BLaER1 treated with 17β-estradiol and CSF1 and Interleukin-3, amounts not matched to agents 10 nM and 100 nM (cell line): ENCODE measurements at regions not wholly inside any gene's neighbourhood (a gene's known extent, or its start where the extent isn't known, plus 50 kb on each side); places are given as distances from the start of the nearest gene placed in this dataset.

Source experiments
- H3K27ac ChIP-seq, 11 experiments: shearing (Covaris generic); formaldehyde crosslinking; 2 replicates each; pipeline ENCODE4 v1.8.1; 2022
- H3K27me3 ChIP-seq, 11 experiments: shearing (Covaris generic); formaldehyde crosslinking; 2 replicates each; pipeline ENCODE4 v1.8.1; 2022
- H3K36me3 ChIP-seq, 11 experiments: shearing (Covaris generic); formaldehyde crosslinking; 2 replicates each; pipeline ENCODE4 v1.8.1; 2022
- H3K4me1 ChIP-seq, 10 experiments: shearing (Covaris generic); formaldehyde crosslinking; 2 replicates each; pipeline ENCODE4 v1.8.1; 2022
- H3K4me2 ChIP-seq, 11 experiments: shearing (Covaris generic); formaldehyde crosslinking; 2 replicates each; pipeline ENCODE4 v1.8.1; 2022
- H3K4me3 ChIP-seq, 10 experiments: shearing (Covaris generic); formaldehyde crosslinking; 2 replicates each; pipeline ENCODE4 v1.8.1; 2022
- H3K9ac ChIP-seq, 11 experiments: shearing (Covaris generic); formaldehyde crosslinking; 2 replicates each; pipeline ENCODE4 v1.8.1; 2022
- H3K9me3 ChIP-seq, 11 experiments: shearing (Covaris generic); formaldehyde crosslinking; replicated peaks in 1 of 11; 2 replicates each; pipeline ENCODE4 v1.8.1; 2022
- H4K20me1 ChIP-seq, 11 experiments: shearing (Covaris generic); formaldehyde crosslinking; 2 replicates each; pipeline ENCODE4 v1.8.1; 2022
- Cebpa-rat ChIP-seq, 11 experiments: shearing (Covaris generic); IDR thresholded peaks; 2 replicates each; pipeline ENCODE4 v1.8.1; 2022

DNA sequence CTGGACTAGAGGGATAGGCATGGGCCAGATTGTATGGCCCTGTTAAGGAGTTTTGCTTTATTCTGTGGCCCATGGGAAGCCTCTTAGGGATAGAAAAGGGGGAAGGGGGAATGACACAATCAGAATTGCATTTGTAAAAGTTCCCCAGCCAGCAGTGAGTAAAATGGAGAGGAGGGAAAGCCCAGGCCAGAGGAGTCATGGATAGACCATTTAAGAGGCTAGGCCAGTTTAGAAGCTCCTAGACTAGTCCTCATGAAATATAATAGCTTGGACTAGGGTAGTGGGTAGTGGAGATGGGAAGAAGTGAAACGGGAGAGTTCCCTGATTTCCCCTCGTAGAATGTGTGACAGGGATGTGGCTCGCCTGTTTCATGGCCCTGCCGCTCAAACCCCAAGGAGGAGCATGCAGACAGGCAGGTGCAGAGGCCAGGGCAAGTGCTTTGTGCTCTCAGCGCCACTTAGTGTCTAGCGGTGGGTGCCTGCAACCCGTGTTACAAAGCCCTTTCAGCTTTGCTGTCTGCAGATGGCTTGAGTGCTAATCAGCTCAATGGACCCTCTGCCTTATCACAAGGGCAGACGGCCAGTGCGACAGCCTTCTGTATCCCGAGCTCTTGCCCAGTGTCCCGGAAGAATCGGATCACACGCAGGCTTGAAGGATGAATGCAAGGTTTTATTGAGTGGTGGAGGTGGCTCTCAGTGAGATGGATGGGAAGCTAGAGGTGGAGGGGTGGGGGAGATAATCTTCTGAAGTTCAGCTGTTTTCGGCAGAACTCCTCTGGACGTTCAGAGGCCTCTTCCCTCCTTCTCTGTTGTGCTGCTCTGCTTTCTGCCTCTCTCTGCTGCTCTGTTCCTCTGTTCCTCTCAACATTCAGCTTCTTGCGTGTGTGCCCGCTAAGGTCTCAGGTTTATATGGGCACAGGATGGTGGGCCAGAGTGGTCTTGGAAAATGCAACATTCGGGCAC is 141.1 kb downstream of the CEP57L1 start:
- Histone ChIP-seq H3K27me3 (no peaks in the 10 kb centered on the region), H3K4me2 (peak overlapping the region in 8 of 11 experiments; percentile 4 to 79 (median 46); a peak in 13 of 22 replicates)
- TF ChIP-seq Cebpa-rat (IDR thresholded peaks at IDR 0.05) = no peak

DNA sequence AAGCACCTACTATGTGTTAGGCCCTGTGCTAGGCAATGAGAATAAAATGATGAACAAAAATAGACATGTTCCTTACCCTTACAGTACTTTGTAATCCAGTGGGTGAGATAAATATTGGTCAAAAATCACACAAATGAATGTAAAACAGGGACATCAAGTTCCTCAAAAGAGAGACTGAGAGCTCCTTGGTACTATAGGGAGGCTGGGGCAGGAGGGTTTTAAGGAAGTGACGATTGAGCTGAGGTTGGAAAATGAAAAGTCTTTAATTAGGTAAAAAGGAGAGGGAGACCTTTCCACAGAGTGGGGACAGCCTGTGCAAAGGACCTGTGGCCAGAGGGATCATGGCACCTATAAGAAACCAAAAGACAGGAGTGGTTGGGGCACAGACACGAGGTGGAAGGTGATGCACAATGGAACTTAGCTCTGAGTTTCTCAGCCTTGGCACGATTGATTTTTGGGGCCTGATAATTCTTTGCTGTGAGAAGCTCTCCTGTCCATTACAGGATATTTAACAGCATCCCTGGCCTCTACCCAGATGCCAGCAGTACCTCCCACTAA is 140.3 kb downstream of the CEP57L1 start:
- Histone ChIP-seq H4K20me1 (no peaks in the 10 kb centered on the region), H3K27ac (no peak overlapping the region), H3K4me2 (peak overlapping the region in 3 of 11 experiments; percentile 24 to 79 (median 31); a peak in 4 of 22 replicates), H3K9me3 (peaks cover 0 to 37% (median 15%) of the 10 kb centered on the region in 11 experiments; a peak in 12 of 22 replicates), H3K36me3 (no peaks in the 10 kb centered on the region), H3K9ac (no peak overlapping the region), H3K4me3 (no peak overlapping the region), H3K27me3 (no peaks in the 10 kb centered on the region), H3K4me1 (peaks cover 16 to 56% (median 36%) of the 10 kb centered on the region in 10 experiments)
- TF ChIP-seq Cebpa-rat (IDR thresholded peaks at IDR 0.05) = no peak

More for the DNA sequence above, 141.1 kb downstream of the CEP57L1 start:
- Histone ChIP-seq H3K4me1 (peaks cover 24 to 64% (median 44%) of the 10 kb centered on the region in 10 experiments), H3K9me3 (peaks cover 0 to 32% (median 15%) of the 10 kb centered on the region in 11 experiments; a peak in 12 of 22 replicates), H3K27ac (peak overlapping the region in 5 of 11 experiments; percentile 18 to 82 (median 74); a peak in 8 of 22 replicates), H3K36me3 (no peaks in the 10 kb centered on the region), H3K4me3 (0 out of 20 replicates have a peak overlapping the region, but pooled peaks of 1 of the 10 experiments have one; percentile 17), H4K20me1 (no peaks in the 10 kb centered on the region), H3K9ac (no peak overlapping the region)

DNA sequence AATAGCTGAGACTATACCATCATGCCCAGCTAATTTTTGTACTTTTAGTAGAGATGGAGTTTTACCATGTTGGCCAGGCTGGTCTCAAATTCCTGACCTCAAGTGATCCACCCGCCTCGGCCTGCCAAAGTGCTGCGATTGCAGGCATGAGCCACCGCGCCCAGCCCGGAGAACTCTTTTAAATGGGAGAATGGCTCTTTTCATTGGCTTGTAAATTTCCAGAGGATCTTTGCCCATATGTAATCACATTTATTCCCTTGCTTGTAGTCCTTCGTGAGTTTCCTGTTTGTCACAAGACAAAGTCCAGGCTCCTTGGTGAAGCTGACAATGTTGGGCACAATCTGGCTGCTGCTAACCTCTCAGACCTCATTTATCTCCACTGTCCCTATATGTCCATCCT is 135.1 kb downstream of the CEP57L1 start:
- Histone ChIP-seq H3K9me3 (peaks cover 4 to 24% (median 12%) of the 10 kb centered on the region in 11 experiments; a peak in 17 of 22 replicates), H3K4me1 (peaks cover 0 to 5% (median 0%) of the 10 kb centered on the region in 10 experiments; a peak in 2 of 20 replicates), H3K9ac (no peak overlapping the region), H3K27me3 (no peaks in the 10 kb centered on the region), H4K20me1 (no peaks in the 10 kb centered on the region), H3K4me3 (no peak overlapping the region), H3K4me2 (no peak overlapping the region), H3K27ac (no peak overlapping the region), H3K36me3 (no peaks in the 10 kb centered on the region)
- TF ChIP-seq Cebpa-rat (IDR thresholded peaks at IDR 0.05) = no peak

DNA sequence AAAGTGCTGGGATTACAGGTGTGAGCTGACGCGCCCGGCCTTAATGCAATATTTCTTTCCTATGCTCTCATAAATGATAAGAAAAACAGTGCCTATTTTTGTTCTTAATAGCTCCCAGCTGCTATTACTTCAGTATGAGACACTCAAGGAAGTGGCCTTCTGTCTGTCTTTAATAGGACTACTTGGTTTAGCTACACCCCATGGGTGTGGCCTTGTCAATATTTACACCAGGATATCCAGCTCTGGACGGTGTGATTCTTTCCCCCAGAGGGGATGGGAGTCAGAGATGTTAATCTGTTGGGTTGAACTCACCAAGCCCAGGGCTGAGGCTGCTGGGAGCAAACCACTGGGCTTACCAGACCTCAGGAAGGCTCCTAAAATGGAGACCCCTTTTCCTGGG is 134.2 kb downstream of the CEP57L1 start:
- TF ChIP-seq Cebpa-rat (IDR thresholded peaks at IDR 0.05) = no peak
- no peak overlapping the region for H3K27ac ChIP-seq
- no peaks in the 10 kb centered on the region for H3K36me3 ChIP-seq
- H4K20me1 ChIP-seq = no peaks in the 10 kb centered on the region
- peaks cover 0 to 7% (median 6%) of the 10 kb centered on the region in 10 experiments; a peak in 14 of 20 replicates for H3K4me1 ChIP-seq
- no peak overlapping the region for H3K4me3 ChIP-seq
- H3K4me2 ChIP-seq = no peak overlapping the region
- H3K27me3 ChIP-seq = no peaks in the 10 kb centered on the region
- H3K9ac ChIP-seq = no peak overlapping the region
- peaks cover 2 to 19% (median 9%) of the 10 kb centered on the region in 11 experiments; a peak in 16 of 22 replicates for H3K9me3 ChIP-seq

DNA sequence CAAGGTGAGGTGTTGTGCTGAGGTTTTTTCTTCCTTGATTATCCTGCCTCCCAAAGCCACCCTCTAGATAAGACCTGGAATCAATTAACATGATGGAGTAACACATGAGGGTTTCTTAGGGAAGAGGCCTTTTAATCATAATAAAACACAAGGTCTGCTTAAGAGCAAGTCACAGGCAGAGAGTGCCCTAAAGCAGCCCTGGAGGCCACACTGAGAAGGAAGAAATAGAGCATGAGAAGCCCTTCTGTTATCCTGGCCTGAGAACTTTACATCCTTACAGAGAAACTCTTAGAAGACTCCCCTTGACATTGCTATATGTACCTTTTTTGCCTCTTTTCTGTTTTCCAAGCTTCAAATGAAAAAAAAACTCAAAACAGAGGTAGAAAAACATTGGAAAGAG is 132.3 kb downstream of the CEP57L1 start:
- Histone ChIP-seq H3K4me3 (no peak overlapping the region), H3K9ac (no peak overlapping the region), H3K27ac (no peak overlapping the region), H3K9me3 (peaks cover 0 to 15% (median 7%) of the 10 kb centered on the region in 11 experiments; a peak in 10 of 22 replicates), H3K27me3 (no peaks in the 10 kb centered on the region), H3K4me1 (peaks cover 0 to 13% (median 11%) of the 10 kb centered on the region in 10 experiments; a peak in 14 of 20 replicates), H3K36me3 (no peaks in the 10 kb centered on the region), H4K20me1 (no peaks in the 10 kb centered on the region), H3K4me2 (no peak overlapping the region)
- TF ChIP-seq Cebpa-rat (IDR thresholded peaks at IDR 0.05) = no peak

DNA sequence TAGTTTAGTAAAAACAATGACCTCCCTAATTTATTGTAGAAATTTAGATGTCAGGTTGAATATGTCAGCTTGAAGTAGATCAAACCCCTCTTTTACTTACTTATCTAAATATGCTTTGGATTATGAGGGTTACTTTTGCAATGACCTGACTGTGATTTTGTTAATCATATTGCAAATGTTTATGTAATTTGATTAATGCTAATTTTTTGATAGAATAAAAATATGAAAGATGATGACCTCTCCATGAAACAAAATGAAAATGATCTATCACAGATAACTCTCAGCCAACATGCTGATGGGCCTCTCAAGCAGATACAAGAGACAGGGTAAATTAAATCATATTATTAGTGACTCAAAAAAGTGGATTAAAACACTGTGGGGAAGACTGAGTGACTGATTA is 131.0 kb downstream of the CEP57L1 start:
- Histone ChIP-seq H3K4me2 (no peak overlapping the region), H3K9ac (no peak overlapping the region), H3K4me3 (no peak overlapping the region), H3K4me1 (peaks cover 0 to 13% (median 11%) of the 10 kb centered on the region in 10 experiments; a peak in 14 of 20 replicates), H4K20me1 (no peaks in the 10 kb centered on the region), H3K27ac (no peak overlapping the region), H3K9me3 (peaks cover 0 to 15% (median 7%) of the 10 kb centered on the region in 11 experiments; a peak in 10 of 22 replicates), H3K36me3 (no peaks in the 10 kb centered on the region), H3K27me3 (no peaks in the 10 kb centered on the region)
- TF ChIP-seq Cebpa-rat (IDR thresholded peaks at IDR 0.05) = no peak

DNA sequence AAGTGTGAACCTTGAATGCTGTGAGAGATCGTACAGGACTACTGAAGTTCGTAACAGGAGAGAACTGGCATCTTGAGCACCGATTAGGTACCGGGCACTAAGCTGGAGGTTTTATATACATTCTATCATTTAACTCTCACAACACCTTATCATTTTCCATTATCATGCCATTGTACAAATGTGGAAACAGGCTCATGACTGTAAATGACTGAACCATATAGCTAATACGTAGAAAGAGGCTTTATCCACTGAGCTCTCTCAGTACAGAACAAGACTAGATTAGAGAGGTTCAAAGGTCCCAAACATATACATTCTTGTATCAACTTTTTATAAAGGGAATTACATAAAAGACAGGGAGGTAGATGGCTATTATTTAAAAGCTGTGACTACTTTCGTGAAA is 130.6 kb downstream of the CEP57L1 start:
- Histone ChIP-seq H3K36me3 (no peaks in the 10 kb centered on the region), H3K9me3 (peaks cover 0 to 15% (median 7%) of the 10 kb centered on the region in 11 experiments; a peak in 10 of 22 replicates), H3K27me3 (no peaks in the 10 kb centered on the region), H3K4me1 (peaks cover 1 to 14% (median 12%) of the 10 kb centered on the region in 10 experiments; a peak in 18 of 20 replicates), H3K4me2 (no peak overlapping the region), H3K4me3 (no peak overlapping the region), H3K9ac (no peak overlapping the region), H4K20me1 (no peaks in the 10 kb centered on the region), H3K27ac (no peak overlapping the region)
- no peak for TF ChIP-seq Cebpa-rat (IDR thresholded peaks at IDR 0.05)

DNA sequence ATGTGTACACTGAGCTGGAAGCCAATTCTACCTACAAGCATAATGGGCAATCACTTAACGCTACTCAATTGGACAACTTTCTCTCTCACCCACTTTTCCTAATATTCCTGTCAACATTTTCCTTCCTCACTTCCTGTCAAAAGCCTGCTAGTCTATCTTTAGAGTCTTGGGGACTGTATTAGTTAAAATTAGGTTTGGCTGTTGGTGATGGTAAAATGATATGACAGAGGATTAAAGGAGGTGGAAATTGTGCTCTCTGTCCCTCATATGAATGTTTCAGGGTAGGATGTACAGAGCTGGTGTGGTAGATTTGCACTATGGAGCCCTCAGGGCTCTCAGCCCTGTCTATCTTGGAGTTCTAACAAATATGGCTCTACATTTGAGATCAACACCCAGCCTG is 129.7 kb downstream of the CEP57L1 start:
- no peaks in the 10 kb centered on the region for H3K36me3 ChIP-seq
- H3K9me3 ChIP-seq = peaks cover 0 to 11% (median 7%) of the 10 kb centered on the region in 11 experiments; a peak in 10 of 22 replicates
- H4K20me1 ChIP-seq = no peaks in the 10 kb centered on the region
- peaks cover 9 to 21% (median 12%) of the 10 kb centered on the region in 10 experiments; a peak in 19 of 20 replicates for H3K4me1 ChIP-seq
- no peak overlapping the region for H3K4me3 ChIP-seq
- H3K27me3 ChIP-seq = no peaks in the 10 kb centered on the region
- no peak for TF ChIP-seq Cebpa-rat (IDR thresholded peaks at IDR 0.05)
- no peak overlapping the region; a peak in 1 of 22 replicates for H3K27ac ChIP-seq
- no peak overlapping the region for H3K9ac ChIP-seq
- H3K4me2 ChIP-seq = peak overlapping the region in 9 of 11 experiments; percentile 4 to 46 (median 28); a peak in 12 of 22 replicates
